COLO829 (cell line): ENCODE measurements at regions not wholly inside any gene's neighbourhood (a gene's known extent, or its start where the extent isn't known, plus 50 kb on each side); places are given as distances from the start of the nearest gene placed in this dataset.

Experiments used
- DNase-seq: peaks from one replicate; pipeline ENCODE4 v3.0.0; 2012; ENCODE audit warnings: low spot score

DNA sequence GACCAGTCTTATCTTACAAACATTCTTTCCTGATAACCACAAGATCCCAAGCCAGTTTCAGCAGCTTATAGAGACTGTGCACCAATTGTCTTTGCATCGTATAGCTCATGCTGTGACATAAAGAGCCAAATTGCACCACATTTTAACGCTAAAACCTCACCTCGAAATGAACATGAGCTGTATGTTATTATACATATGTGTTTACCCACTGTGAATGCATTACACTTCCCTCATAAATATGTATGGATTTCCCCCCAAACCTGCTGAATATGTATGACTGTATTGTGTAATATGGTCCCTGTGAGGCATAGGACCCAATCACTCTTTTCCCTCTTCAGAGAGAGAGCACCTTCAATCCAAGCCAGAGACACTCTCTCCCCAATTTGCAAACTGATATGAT is 692.4 kb downstream of the NLGN4X start:
- DNase-seq, result no peak

DNA sequence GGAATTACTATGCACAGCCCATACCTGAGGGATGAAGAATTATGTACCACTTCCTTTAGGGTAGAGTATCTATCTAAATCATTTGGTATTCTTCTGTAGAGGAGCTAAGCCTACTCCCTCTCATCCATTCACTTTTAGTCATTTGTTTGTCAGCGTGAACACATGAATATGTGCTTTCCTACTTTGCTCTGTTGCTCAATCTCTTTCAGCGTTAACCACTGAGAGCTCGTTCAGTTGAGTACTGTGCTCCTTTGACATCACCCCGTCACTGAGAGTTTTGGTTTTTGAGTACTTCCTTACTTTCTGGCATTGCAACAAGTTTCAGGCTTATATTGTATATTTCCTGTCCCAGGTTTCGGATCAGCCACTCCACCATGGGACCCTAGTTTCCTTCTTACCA is 700.6 kb downstream of the NLGN4X start:
- DNase-seq, result no peak

DNA sequence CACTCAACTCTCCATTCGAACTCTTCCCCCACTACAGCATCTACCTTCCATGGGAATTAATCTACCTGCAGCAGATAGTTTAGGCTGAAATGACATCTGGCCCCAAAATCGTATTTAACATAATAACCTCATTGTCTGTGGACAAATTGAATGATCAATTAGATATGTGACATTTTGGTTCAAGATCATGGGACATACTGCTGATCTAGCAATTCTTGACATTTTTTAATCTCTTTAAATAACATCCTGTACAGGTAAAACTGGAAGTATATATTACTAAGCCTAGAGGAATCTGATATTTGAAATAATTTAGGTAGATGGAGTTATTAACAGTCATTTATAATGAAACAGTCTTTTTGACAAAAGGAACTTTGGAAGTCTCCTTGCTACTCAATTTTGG is 702.5 kb downstream of the NLGN4X start:
- DNase-seq, result no peak

DNA sequence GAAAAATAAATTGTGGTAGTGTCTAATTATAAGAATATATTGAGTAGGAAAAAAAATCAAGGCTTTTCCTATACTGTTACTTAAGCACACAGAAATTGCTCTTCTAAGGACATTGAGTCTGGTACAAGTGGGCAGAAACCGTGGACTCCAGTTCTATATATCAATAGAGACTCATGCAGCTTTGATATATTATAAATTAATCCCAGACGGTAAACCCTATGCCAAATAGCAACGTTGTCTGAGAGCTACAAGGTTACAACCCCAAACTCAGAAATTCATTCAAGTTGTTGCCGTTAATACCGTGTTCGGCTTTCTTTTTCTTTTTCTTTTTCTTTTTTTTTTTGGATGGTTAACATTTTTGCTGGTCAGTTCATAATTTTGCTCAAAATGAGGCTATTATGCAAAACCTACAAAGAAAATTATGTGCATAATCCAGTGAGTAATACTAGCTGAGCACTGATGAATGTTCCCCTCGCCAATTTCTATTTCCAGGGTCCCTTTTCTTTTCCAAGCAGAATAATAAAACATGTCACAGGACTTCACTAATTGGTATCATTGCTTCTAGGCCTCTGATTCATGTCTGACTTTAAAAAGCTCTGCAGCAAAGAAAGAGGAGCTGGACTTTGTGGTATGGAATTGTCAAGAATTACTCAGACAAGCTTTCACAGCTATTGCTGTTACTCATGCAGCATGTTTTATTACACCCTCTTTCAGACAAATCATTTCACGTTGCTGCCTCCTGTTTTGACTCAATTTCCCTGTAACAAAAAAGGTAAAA is 737.7 kb downstream of the NLGN4X start:
- DNase-seq, result no peak

DNA sequence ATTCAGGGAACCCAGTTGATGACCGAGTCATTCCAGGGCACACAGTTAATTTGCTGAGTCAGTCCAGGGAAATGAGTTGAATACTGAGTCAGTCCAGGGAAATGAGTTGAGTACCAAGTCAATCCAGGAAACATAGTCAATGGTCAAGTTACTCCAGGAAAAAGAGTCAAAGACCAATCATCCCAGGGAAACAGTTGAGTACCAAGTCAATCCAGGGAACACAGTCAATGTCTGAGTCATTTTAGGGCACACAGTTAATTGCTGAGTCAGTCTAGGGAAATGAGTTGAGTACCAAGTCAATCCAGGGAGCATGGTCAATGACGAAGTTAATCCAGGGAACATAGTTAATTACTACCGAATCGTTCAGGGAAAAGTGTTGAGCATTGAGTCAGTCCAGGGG is 754.4 kb downstream of the NLGN4X start:
- no peak for DNase-seq

DNA sequence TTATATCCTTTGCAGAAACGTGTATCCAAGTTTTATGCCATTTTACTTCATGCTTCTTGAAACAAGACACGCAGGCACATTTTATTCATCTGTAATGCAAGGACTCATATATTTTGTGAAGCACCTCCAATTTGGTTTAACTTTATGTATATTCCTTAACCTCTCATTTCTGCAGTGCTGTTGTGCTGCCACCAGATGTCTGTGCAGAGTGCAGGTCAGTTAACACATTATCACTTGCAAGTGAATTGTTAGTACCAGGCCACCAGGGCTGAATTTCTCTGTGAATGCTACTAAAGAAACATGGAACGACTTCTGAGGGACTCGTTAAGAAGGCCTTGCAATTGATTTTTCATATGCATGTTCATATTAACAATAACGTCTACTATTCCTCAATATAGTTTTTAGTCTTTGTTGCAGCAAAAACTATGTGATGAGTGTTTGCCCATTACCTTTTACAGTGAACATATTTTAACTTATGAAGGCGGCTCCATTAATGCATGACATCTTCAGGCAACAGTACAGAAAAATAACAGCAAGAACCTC is 770.3 kb downstream of the NLGN4X start:
- no peak for DNase-seq

DNA sequence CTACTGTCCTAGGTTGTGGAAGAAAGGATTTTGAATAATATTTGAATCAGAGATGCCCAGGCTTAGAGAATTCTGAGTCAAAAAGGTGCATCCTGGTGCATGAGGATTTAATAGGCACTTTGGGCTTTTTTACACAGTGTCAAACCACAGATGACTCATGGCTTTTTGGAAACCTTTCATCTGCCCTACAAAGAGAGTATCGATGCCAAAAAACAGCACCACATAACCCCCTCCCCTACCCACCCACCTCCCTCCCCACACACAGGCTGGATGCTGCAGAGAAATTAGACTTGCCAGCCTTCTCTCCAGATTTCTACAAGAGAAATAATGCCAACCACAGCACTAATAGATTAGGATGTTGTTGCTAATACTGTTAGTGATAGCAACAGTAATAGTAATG is 779.3 kb downstream of the NLGN4X start:
- no peak for DNase-seq

DNA sequence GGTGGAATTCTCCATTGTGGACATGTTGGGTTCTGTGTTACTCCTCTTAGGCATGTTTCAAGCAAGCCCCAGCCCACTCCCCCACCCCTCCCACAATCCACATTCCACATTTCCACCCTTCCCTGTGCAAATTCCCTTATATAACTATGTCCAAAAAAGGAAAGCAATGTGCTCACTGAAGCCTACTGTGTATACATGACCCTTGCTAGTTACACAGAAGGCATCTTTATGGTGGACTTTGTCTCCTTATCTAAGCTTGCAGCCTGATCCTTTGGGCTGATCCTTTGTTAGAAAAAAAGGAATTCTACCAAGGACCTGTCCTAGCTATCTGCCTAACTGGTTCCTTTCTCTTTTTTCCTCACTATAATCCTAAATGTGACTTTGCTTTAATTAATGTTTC is 796.8 kb downstream of the NLGN4X start:
- no peak for DNase-seq

DNA sequence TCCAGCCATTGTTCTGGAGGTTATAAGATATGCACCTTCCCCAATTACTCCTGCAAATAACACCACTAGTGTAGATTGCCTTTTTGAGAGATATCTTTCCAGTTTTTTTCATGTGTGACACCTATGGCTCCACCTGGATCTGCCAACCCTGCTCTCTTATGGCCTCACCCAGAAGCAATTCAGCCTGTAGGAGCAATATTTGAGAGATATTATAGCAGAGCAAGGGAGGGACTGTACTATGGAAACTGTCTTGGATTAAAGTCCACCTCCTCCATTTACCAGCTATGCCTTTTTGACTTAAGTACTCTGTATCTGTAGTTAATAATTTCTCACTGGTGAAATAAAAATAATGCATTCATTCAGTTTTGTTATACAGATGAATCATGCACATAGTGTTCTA is 803.5 kb downstream of the NLGN4X start:
- no peak for DNase-seq

DNA sequence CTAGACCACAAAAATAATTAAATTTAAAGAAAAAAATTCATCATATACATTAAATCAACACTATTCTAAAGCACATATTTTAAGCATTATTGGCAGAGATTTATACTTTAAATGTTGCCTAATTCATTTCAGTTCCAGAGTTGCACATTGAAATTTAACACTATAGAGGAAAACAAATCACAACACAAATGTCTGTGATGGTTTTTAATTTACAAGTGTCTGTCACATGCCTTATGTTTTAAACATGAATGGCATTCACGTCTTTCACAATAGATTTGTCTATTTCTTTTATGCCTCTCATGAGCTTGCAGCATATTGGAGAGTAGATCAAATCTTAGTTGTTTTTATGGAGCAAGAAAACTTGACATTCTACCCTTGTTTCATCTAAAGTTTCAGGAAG is 811.3 kb downstream of the NLGN4X start:
- no peak for DNase-seq

DNA sequence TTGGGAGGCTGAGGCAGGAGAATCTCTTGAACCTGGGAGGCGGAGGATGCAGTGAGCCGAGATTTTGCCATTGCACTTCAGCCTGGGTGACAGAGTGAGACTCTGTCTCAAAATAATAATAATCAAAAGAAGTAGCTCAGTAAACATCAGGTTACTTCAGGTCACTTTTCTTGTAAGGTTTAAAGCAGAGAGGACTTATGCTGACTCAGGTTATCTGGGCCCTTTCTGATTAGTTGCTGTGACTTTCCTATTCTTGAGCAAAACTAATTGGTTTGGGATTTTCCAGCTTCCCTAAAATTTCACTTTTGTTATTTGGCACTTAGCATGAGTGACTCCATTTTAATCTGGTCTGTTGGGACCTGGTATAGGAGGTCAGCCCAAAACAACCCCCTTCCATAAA is 812.9 kb downstream of the NLGN4X start:
- no peak for DNase-seq

DNA sequence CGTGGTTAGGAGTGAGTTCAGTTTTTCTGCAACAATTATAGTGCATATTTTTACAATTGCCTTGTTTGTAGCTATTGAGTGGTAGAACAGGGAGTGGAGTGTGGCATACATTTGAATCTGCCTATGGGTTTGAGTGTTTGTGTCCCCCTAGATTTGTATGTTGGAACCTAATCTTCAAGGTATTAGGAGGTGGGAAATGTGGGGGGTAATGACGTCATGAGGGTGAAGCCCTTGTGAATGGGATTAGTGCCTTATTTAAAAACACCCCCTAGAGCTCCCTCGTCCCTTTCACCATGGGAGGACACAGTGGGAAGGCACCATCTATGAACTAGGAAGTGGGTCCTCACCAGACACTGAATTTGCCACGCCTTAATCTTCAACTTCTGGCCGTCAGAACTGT is 819.6 kb downstream of the NLGN4X start:
- no peak for DNase-seq

DNA sequence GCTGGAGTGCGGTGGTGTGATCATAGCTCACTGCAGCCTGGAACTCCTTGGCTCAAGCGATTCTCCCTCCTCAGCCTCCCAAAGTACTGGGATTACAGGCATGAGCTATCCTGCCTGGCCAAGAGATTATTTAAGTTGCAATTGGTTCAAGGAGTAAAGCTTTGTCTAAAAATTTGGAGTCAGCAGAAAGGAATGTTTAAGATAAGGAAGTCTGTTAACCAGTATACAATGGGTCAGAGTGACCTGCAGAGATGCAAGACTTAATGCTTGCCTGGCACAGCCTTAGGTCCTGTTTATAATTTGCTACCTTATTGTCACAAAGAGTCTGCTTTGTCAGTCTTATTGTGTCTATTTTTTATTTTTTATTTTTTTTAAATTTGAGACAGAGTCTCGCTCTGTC is 826.2 kb downstream of the NLGN4X start:
- DNase-seq, result no peak

DNA sequence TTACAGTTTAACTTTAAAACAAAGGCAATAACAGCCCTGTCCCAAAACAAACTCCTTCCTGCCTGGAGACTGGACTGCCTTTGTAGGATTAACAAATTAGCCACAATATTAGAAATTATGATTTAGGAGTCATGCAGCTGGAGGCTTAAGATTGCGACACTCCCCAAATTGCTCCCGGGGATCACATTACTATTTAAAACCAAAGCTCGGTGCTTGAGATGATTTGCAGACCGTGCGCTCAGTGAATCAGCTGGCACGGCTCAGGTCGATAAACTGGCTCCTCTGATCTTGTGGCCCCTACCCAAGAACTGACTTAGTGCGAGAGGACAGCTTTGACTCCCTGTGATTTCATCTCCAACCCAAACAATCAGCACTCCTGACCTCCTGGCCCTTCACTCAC is 829.3 kb downstream of the NLGN4X start:
- no peak for DNase-seq

DNA sequence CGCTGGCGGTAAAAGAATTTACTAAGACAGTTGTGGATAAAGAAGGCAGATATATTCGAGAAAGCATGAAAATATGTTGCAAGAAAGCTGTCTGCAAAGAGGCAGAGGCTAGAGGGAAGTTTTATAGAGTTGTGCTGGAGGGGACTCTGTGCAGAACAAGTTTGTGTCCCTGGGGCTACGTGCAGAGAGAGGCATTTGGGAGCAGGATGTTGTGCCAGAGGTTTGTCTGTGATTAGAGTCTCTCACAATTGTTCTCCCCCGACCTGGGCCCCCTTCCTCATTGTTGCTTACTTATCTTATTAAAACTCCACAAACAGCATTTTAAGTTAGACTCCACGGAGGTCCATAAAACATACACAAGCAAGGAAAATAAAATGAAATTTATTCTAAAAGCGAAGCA is 831.3 kb downstream of the NLGN4X start:
- DNase-seq, result no peak

DNA sequence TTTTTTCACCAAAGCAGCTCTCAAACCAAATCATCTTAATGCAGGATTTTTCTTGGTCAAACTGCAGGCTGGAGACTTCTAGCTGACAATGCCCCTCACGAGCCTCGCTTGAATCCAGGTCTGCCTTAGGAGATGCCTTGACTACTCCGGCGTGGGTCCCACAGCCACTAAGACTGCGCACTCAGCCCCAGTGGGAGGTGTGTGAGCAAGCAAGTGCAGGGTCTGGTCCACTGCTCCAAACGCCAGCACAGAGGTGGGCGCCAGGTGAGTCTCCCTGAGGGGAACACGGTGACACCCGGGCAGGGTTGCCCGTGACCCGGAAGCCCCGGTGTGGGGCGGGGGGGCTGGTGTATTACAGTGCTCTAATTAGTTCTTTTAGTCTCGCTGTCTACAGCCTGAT is 838.3 kb downstream of the NLGN4X start:
- DNase-seq, result no peak

DNA sequence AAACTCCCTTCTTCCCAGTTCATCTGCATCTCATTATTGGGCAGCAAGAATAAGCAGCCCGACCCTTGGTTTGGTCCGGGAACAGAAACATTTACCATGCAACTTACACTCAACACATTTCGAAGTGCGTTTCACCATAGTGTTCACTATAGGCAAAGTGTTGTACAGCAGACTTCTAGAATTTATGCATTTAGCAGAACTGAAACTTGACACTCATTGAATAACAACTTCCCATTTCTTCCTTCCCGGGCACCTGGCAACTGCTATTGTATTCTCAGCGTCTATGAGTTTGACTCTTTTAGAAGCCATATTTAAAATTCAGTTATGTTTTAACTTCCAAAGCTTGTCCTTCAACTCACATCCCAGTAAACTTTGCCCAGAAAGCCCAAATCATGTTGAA is 840.6 kb downstream of the NLGN4X start:
- no peak for DNase-seq

DNA sequence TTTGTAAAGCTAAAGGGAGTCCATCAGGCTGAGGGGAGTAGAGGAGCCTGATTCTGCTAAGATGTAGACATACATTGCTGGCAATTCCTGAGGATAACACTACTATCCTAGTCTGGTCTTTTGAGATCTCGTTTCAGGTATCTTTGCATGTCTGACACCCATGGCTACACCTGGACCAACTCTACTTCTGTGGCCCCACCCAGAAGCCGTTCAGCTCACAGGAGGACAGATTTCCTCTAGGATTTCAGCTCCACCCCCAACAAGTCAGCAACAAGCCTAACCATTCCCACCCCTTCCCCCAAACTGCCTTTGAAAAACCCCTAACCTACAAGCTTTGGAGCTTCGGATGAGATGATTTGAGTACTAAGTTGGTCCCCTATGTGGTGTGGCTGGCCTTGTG is 848.2 kb downstream of the NLGN4X start:
- DNase-seq, result no peak

DNA sequence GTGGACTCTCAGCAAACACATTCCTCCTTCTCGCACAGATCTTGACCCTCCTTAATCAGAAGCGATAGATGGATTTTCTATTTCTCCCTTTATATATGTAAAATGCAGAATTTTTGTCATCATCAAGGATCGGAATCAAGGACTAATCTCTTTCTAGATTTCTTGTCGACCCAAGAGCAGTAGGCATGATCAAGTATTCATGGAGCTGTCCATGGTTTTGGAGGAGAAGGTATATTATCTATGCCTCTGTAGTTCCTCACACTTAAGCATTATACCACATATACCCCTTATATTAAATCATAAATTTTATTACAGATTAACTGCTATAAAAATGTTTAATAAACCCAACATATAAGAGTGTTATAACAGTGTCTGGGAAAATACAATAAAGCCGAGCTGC is 886.8 kb downstream of the NLGN4X start:
- DNase-seq, result no peak

DNA sequence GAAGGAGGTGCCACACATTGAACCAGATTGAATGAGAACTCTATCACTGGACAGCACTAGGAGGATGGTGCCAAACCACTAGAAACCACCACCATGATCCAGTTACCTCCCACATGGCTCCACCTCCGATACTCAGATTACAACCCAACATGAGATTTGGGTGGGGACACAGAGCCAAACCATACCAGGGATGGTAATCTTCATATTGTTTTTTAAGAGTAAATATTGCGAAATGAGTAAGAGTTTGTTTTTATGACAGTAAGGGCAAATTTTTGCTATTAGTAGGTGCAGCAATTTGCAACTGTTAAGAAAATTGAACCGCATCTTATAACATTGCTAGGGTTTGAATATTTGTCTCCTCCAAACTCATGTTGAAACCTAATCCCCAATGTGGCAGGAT is 891.5 kb downstream of the NLGN4X start:
- DNase-seq, result no peak

DNA sequence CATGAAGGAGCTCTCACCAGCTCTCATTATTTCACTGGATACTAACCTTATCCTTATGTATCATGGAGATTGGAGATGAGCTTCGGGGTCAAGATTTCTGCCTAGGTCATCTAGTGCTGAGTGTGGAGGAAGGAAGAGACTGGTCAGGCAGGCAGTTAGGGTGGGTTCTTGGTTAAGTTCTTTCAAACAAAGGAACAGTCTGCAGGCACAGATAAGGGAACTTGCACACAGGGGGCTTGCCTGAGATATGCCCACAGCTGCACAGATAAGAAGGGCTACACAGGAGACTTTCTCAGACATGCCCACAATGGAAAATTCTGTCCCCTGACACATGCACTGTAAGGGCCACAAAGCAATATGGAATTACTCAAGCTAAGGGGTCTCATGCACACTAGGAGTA is 904.1 kb downstream of the NLGN4X start:
- no peak for DNase-seq

DNA sequence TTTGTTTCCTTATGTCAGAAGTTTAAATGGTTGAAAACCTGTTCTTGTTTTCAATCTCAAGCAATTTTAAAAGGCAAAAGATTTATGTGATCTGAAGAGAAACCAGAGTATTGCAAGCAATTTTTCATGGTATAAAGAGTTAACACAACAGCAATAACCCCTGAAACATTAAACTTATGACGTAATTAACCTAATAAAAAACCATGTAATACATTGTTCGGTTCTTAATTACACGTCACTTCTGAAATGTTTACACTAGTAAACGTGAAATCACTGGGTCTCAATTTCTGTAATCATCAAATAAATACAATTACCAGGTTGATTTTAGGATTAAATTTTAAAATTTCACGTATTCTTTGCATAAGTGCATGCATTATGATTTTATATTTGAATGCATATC is 914.5 kb downstream of the NLGN4X start:
- DNase-seq, result no peak

DNA sequence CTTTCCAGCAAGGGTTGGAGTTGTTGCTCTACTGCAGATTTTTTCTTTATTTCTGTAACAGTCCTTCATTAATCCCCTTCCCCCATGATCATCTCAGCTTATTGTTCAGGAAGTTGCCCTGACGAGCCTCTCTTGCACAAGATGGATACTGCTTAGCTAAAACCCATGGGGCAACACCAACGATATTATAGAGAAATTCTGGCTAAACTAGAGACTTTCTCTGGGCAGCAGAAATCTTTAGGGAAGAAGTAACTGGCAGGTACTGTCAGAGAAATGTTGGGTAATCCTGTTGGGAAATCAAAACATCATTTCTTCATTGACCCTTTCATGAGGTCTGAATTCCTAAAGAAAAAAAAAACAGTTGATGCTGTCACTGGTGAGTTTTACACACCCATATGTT is 921.3 kb downstream of the NLGN4X start:
- no peak for DNase-seq

DNA sequence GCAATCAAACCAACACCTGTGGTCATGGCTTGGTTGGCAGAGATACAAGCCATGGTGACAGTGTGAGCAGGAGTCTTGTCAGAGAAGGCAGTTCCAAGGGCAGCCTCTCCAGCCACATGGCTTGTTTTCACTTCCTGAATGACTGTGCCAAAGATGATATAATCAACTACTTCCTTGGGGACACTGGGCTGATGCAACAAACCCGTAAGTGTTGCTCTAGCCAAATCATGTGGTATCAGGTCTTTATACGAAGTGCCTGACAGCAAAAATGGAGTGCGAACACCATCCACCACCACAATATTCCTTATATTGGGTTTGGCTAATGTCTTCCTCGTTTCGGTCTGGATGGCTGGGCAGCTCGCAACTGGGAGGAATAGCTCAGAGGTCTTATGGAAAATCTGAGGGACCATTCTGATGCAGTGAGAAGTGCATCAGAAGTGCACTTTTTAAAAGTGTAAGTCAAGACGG is 922.0 kb downstream of the NLGN4X start:
- no peak for DNase-seq
